WTC11 (cell line): ENCODE measurements at regions not wholly inside any gene's neighbourhood (a gene's known extent, or its start where the extent isn't known, plus 50 kb on each side); places are given as distances from the start of the nearest gene placed in this dataset.

Experiments used
- ATAC-seq: fragments of 200-7000 bp; cut with Tn5 transposase; 2 replicates; pipeline ENCODE4 v1.10.0; 2021; ENCODE audit warnings: mild to moderate bottlenecking, moderate library complexity
- CTCF ChIA-PET: fragments of 300-600 bp; sonication (Branson Sonifier 250); formaldehyde crosslinking; loops from one replicate; lab custom pipeline; 2021; ENCODE audit warnings: antibody characterized with exemption; lab: Charles Lee
- POLR2A ChIA-PET: fragments of 350-600 bp; sonication (Branson Sonifier 250); formaldehyde crosslinking; loops from one replicate; lab custom pipeline; 2021; ENCODE audit warnings: antibody characterized with exemption; lab: Charles Lee
- DNase-seq: peaks from one replicate; pipeline ENCODE4 v3.0.0; 2021; ENCODE audit warnings: low spot score
- H3K27ac Mint-ChIP-seq: 2 replicates; pipeline ENCODE4 v1.8.0; 2021; ENCODE audit warnings: mixed read lengths
- H3K27me3 Mint-ChIP-seq: 2 replicates; pipeline ENCODE4 v1.8.0; 2021; ENCODE audit warnings: low read depth, mild to moderate bottlenecking, moderate library complexity, mixed read lengths
- H3K36me3 Mint-ChIP-seq: 2 replicates; pipeline ENCODE4 v1.8.0; 2021; ENCODE audit warnings: mixed read lengths
- H3K4me1 Mint-ChIP-seq: 2 replicates; pipeline ENCODE4 v1.8.0; 2022; ENCODE audit warnings: mixed read lengths
- H3K4me3 Mint-ChIP-seq: 2 replicates; pipeline ENCODE4 v1.8.0; 2021; ENCODE audit warnings: mild to moderate bottlenecking, moderate library complexity, mixed read lengths
- H3K9me3 Mint-ChIP-seq: 2 replicates; pipeline ENCODE4 v1.8.0; 2021; ENCODE audit warnings: mixed read lengths
- CBFB ChIP-seq: sonication (generic); formaldehyde crosslinking; IDR thresholded peaks from 2 replicates; pipeline ENCODE4 v1.8.1; 2022; ENCODE audit warnings: mild to moderate bottlenecking, low read depth, missing genetic modification reagents
- CREB1 ChIP-seq: sonication (generic); formaldehyde crosslinking; IDR thresholded peaks from 2 replicates; pipeline ENCODE4 v1.8.0; 2023; ENCODE audit warnings: mild to moderate bottlenecking, missing genetic modification reagents
- FOXP1 ChIP-seq: sonication (generic); formaldehyde crosslinking; IDR thresholded peaks from 2 replicates; pipeline ENCODE4 v1.8.0; 2022; ENCODE audit warnings: missing genetic modification reagents, mild to moderate bottlenecking, moderate library complexity, borderline replicate concordance
- GRHL2 ChIP-seq: fragments of 250-450 bp; sonication (Bioruptor Pico); IDR thresholded peaks from 2 replicates; pipeline ENCODE4 v1.8.0; 2022; ENCODE audit warnings: mild to moderate bottlenecking, moderate library complexity; ENCODE audit not compliant: insufficient replicate concordance, severe bottlenecking
- GTF2I ChIP-seq: fragments of 250-450 bp; sonication (Bioruptor Pico); conservative IDR thresholded peaks from 2 replicates; pipeline ENCODE4 v1.4.0; 2021; ENCODE audit warnings: mild to moderate bottlenecking
- HMGA2 ChIP-seq: fragments of 250-450 bp; sonication (Bioruptor Pico); IDR thresholded peaks from 2 replicates; pipeline ENCODE4 v1.4.0; 2021; ENCODE audit warnings: mild to moderate bottlenecking, moderate library complexity
- IRF2 ChIP-seq: sonication (generic); formaldehyde crosslinking; IDR thresholded peaks from 2 replicates; pipeline ENCODE4 v1.8.0; 2022; ENCODE audit warnings: low read depth, missing genetic modification reagents, borderline replicate concordance
- JAZF1 ChIP-seq: fragments of 250-450 bp; sonication (Bioruptor Pico); IDR thresholded peaks from 2 replicates; pipeline ENCODE4 v1.9.0; 2021; ENCODE audit warnings: moderate library complexity, mild to moderate bottlenecking, inconsistent platforms
- JUN ChIP-seq: sonication (generic); formaldehyde crosslinking; IDR thresholded peaks from 2 replicates; pipeline ENCODE4 v1.8.0; 2023; ENCODE audit warnings: mild to moderate bottlenecking, missing genetic modification reagents
- KAT7 ChIP-seq: sonication (generic); formaldehyde crosslinking; IDR thresholded peaks from 2 replicates; pipeline ENCODE4 v1.8.1; 2023; ENCODE audit warnings: missing genetic modification reagents, mild to moderate bottlenecking, borderline replicate concordance
- NFATC4 ChIP-seq: fragments of 250-450 bp; sonication (Bioruptor Pico); IDR thresholded peaks from 2 replicates; pipeline ENCODE4 v1.9.0; 2021; ENCODE audit warnings: mild to moderate bottlenecking
- NFYB ChIP-seq: sonication (generic); formaldehyde crosslinking; conservative IDR thresholded peaks from 2 replicates; pipeline ENCODE4 v1.8.0; 2022; ENCODE audit warnings: low read depth, missing genetic modification reagents
- NR2C2 ChIP-seq: sonication (generic); formaldehyde crosslinking; IDR thresholded peaks from 2 replicates; pipeline ENCODE4 v1.8.0; 2022; ENCODE audit warnings: mild to moderate bottlenecking, missing genetic modification reagents
- OVOL2 ChIP-seq: fragments of 250-450 bp; sonication (Bioruptor Pico); IDR thresholded peaks from 2 replicates; pipeline ENCODE4 v1.9.0; 2021; ENCODE audit warnings: mild to moderate bottlenecking, borderline replicate concordance
- SP1 ChIP-seq: sonication (generic); formaldehyde crosslinking; conservative IDR thresholded peaks from 2 replicates; pipeline ENCODE4 v1.8.1; 2022; ENCODE audit warnings: missing genetic modification reagents
- TCF7 ChIP-seq: sonication (generic); formaldehyde crosslinking; IDR thresholded peaks from 2 replicates; pipeline ENCODE4 v1.8.0; 2022; ENCODE audit warnings: mild to moderate bottlenecking, low read depth, missing genetic modification reagents, moderate library complexity
- TEAD1 ChIP-seq: sonication (generic); formaldehyde crosslinking; IDR thresholded peaks from 2 replicates; pipeline ENCODE4 v1.8.0; 2022; ENCODE audit warnings: mild to moderate bottlenecking, missing genetic modification reagents
- TP53 ChIP-seq: sonication (generic); formaldehyde crosslinking; IDR thresholded peaks from 2 replicates; pipeline ENCODE4 v1.8.1; 2023; ENCODE audit warnings: mild to moderate bottlenecking, missing genetic modification reagents
- ZBTB21 ChIP-seq: sonication (generic); formaldehyde crosslinking; IDR thresholded peaks from 2 replicates; pipeline ENCODE4 v1.8.1; 2023; ENCODE audit warnings: mild to moderate bottlenecking, missing genetic modification reagents, borderline replicate concordance
- ZNF396 ChIP-seq: fragments of 250-450 bp; sonication (Bioruptor Pico); IDR thresholded peaks from 2 replicates; pipeline ENCODE4 v1.8.0; 2021; ENCODE audit warnings: mild to moderate bottlenecking, moderate library complexity, borderline replicate concordance
- ZNF416 ChIP-seq: fragments of 250-450 bp; sonication (Bioruptor Pico); IDR thresholded peaks from 2 replicates; pipeline ENCODE4 v1.9.0; 2021; ENCODE audit warnings: mild to moderate bottlenecking, inconsistent platforms
- TF ChIP-seq, protein P1 (sequence below): sonication (generic); formaldehyde crosslinking; IDR thresholded peaks from 2 replicates; pipeline ENCODE4 v1.8.1; 2022; ENCODE audit warnings: low read depth, missing genetic modification reagents, borderline replicate concordance
- TF ChIP-seq, protein P2 (sequence below): sonication (generic); formaldehyde crosslinking; IDR thresholded peaks from 2 replicates; pipeline ENCODE4 v1.8.0; 2022; ENCODE audit warnings: mild to moderate bottlenecking, missing genetic modification reagents
- TF ChIP-seq, protein P3 (sequence below): fragments of 250-450 bp; sonication (Bioruptor Pico); IDR thresholded peaks from 2 replicates; pipeline ENCODE4 v1.8.0; 2021; ENCODE audit warnings: mild to moderate bottlenecking
- TF ChIP-seq, protein P4 (sequence below): sonication (generic); formaldehyde crosslinking; IDR thresholded peaks from 2 replicates; pipeline ENCODE4 v1.8.0; 2023; ENCODE audit warnings: missing genetic modification reagents
- TF ChIP-seq, protein P5 (sequence below): sonication (generic); formaldehyde crosslinking; IDR thresholded peaks from 2 replicates; pipeline ENCODE4 v1.8.1; 2023; ENCODE audit warnings: mild to moderate bottlenecking, missing genetic modification reagents, moderate library complexity
- TF ChIP-seq, protein P6 (sequence below): fragments of 250-450 bp; sonication (Bioruptor Pico); conservative IDR thresholded peaks from 2 replicates; pipeline ENCODE4 v1.9.0; 2021; ENCODE audit warnings: mild to moderate bottlenecking

DNA sequence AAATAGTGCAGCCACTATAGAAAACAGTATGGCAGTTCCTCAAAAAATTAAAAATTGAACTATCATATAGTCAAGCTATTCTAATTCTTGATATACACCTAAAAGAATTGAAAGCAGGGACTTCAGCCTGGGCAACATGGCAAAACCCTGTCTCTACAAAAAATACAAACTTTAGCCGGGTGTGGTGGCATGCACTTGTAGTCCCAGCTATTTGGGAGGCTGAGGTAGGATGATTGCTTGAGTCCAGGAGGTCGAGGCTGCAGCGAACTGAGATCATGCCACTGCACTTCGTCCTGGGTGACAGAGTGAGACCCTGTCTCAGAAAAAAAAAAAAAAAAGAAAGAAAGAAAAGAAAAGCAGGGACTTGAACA lies 64.0 kb upstream of the FOXN2 start (continued):
- no peak for TF ChIP-seq JAZF1 (CRISPR knock-in tag)
- no peak for TF ChIP-seq ZNF396 (CRISPR knock-in tag)
- TF ChIP-seq CBFB (CRISPR knock-in tag), result no peak
- TF ChIP-seq CREB1 (CRISPR knock-in tag), result no peak
- no peak for TF ChIP-seq ZNF416 (CRISPR knock-in tag)
- no peak for TF ChIP-seq KAT7 (CRISPR knock-in tag)
- no peak for TF ChIP-seq TEAD1

DNA sequence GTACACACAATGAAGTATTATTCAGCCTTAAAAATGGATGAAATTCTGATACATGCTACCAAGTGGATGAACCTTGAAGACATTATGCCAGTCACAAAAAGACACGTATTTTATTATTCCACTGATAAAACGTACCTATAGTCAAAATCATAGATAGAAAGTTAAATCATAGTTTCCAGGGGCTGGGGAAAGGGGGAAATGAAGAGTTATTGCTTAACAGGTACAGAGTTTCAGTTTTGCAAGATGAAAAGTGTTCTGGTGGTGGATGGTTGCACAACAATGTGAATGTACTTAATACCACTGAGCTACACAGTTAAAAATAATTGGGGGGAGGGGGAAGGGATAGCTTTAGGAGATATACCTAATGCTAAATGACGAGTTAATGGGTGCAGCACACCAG lies 63.5 kb upstream of the FOXN2 start:
- Mint-ChIP-seq H3K4me3 (no peak overlapping the region), H3K4me1 (peaks cover 7% of the 10 kb centered on the region), H3K9me3 (no peaks in the 10 kb centered on the region), H3K27ac (no peak overlapping the region), H3K36me3 (no peaks in the 10 kb centered on the region), H3K27me3 (no peaks in the 10 kb centered on the region)
- CTCF ChIA-PET, result no interaction called here
- no peak for TF ChIP-seq NFATC4 (CRISPR knock-in tag)
- no peak for TF ChIP-seq TCF7
- no peak for TF ChIP-seq SP1 (CRISPR knock-in tag)
- TF ChIP-seq, protein P1, sequence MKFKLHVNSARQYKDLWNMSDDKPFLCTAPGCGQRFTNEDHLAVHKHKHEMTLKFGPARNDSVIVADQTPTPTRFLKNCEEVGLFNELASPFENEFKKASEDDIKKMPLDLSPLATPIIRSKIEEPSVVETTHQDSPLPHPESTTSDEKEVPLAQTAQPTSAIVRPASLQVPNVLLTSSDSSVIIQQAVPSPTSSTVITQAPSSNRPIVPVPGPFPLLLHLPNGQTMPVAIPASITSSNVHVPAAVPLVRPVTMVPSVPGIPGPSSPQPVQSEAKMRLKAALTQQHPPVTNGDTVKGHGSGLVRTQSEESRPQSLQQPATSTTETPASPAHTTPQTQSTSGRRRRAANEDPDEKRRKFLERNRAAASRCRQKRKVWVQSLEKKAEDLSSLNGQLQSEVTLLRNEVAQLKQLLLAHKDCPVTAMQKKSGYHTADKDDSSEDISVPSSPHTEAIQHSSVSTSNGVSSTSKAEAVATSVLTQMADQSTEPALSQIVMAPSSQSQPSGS (CRISPR knock-in tag), result no peak
- no peak for TF ChIP-seq OVOL2 (CRISPR knock-in tag)
- TF ChIP-seq IRF2 (CRISPR knock-in tag), result no peak
- POLR2A ChIA-PET, result no interaction called here
- no peak for DNase-seq
- ATAC-seq, result no peak

DNA sequence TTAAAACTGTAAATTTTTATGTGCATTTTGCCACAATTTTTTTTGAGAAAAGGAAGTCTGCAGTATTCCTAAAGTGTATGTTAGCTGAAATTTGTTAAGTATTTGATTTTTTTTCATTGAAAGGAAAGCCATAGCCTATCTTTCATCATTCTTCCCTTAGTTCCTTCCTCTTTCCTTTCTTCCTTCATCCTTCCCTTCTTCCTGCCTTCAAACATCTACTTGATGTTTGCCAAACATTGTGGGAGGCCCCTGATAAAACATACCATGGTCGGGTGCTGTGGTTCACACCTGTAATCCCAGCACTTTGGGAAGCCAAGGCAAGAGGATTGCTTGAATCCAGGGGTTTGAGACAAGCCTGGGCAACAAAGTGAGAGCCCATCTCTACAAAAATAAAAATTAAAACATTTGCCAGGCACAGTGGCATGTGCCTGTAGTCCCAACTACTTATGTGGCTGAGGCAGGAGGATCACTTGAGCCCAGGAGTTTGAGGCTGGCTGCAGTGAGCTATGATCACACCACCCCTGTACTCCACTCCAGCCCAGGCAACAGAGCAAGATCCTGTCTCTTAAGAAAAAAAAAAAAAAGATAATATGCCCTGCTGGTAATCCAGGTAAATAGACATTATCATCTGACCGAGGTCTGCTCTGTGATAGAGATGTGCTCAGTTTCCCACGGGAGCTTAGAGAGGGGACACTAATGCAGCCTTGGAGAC lies 62.9 kb upstream of the FOXN2 start:
- POLR2A ChIA-PET, result no interaction called here
- DNase-seq (no peak), ATAC-seq (no peak)
- no peaks in the 10 kb centered on the region for H3K9me3 Mint-ChIP-seq
- CTCF ChIA-PET, result interaction anchor here (0.7 kb wide), 2 partner anchors 106 to 145 kb away, joined by 3 read pairs; no protein-coding TSS in a partner anchor
- H3K4me1 Mint-ChIP-seq, result peaks cover 7% of the 10 kb centered on the region
- no peaks in the 10 kb centered on the region for H3K27me3 Mint-ChIP-seq
- H3K27ac Mint-ChIP-seq, result no peak overlapping the region
- no peak overlapping the region for H3K4me3 Mint-ChIP-seq
- no peaks in the 10 kb centered on the region for H3K36me3 Mint-ChIP-seq
- no peak for TF ChIP-seq GTF2I (CRISPR knock-in tag)
- TF ChIP-seq JUN (CRISPR knock-in tag), result no peak
- TF ChIP-seq NFYB, result no peak
- TF ChIP-seq, protein P2, sequence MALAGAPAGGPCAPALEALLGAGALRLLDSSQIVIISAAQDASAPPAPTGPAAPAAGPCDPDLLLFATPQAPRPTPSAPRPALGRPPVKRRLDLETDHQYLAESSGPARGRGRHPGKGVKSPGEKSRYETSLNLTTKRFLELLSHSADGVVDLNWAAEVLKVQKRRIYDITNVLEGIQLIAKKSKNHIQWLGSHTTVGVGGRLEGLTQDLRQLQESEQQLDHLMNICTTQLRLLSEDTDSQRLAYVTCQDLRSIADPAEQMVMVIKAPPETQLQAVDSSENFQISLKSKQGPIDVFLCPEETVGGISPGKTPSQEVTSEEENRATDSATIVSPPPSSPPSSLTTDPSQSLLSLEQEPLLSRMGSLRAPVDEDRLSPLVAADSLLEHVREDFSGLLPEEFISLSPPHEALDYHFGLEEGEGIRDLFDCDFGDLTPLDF (CRISPR knock-in tag), result no peak
- no peak for TF ChIP-seq TP53 (CRISPR knock-in tag)
- TF ChIP-seq IRF2 (CRISPR knock-in tag), result no peak
- TF ChIP-seq, protein P3, sequence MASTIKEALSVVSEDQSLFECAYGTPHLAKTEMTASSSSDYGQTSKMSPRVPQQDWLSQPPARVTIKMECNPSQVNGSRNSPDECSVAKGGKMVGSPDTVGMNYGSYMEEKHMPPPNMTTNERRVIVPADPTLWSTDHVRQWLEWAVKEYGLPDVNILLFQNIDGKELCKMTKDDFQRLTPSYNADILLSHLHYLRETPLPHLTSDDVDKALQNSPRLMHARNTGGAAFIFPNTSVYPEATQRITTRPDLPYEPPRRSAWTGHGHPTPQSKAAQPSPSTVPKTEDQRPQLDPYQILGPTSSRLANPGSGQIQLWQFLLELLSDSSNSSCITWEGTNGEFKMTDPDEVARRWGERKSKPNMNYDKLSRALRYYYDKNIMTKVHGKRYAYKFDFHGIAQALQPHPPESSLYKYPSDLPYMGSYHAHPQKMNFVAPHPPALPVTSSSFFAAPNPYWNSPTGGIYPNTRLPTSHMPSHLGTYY (CRISPR knock-in tag), result no peak
- no peak for TF ChIP-seq OVOL2 (CRISPR knock-in tag)
- TF ChIP-seq HMGA2 (CRISPR knock-in tag), result no peak
- TF ChIP-seq, protein P4, sequence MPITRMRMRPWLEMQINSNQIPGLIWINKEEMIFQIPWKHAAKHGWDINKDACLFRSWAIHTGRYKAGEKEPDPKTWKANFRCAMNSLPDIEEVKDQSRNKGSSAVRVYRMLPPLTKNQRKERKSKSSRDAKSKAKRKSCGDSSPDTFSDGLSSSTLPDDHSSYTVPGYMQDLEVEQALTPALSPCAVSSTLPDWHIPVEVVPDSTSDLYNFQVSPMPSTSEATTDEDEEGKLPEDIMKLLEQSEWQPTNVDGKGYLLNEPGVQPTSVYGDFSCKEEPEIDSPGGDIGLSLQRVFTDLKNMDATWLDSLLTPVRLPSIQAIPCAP (CRISPR knock-in tag), result no peak
- TF ChIP-seq, protein P5, sequence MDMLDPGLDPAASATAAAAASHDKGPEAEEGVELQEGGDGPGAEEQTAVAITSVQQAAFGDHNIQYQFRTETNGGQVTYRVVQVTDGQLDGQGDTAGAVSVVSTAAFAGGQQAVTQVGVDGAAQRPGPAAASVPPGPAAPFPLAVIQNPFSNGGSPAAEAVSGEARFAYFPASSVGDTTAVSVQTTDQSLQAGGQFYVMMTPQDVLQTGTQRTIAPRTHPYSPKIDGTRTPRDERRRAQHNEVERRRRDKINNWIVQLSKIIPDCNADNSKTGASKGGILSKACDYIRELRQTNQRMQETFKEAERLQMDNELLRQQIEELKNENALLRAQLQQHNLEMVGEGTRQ (CRISPR knock-in tag), result no peak
- TF ChIP-seq, protein P6, sequence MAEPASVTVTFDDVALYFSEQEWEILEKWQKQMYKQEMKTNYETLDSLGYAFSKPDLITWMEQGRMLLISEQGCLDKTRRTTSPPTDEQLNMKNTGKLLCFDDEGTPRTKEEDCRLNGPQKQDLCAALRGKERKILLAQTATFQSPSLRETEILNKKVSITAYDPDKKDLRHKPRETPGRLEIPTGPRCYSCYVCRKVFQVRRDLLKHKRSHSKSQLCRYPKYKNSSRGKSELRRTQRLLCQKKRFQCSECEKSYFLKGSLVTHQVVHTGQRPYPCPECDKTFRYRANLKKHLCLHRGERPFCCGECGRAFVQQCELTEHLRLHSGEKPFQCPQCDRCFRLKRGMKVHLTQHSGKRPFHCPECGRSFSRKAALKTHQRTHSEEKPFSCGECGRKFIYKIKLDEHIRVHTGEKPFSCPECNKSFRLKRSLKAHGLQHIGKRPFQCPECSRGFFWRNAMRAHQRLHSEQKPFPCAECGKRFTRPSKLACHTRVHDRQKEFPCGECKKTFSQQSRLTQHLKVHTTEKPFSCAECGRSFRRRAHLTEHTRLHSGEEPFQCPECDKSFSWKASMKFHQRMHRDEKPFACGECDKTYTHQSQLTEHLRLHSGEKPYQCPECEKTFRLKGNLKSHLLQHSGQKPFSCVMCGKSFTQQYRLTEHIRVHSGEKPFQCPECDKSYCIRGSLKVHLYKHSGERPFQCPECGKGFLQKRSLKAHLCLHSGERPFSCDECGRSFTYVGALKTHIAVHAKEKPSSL, result no peak
- TF ChIP-seq FOXP1, result no peak
- no peak for TF ChIP-seq ZBTB21 (CRISPR knock-in tag)
- no peak for TF ChIP-seq GRHL2 (CRISPR knock-in tag)
- TF ChIP-seq NR2C2, result no peak
